Loucy (cell line): ENCODE measurements at regions not wholly inside any gene's neighbourhood (a gene's known extent, or its start where the extent isn't known, plus 50 kb on each side); places are given as distances from the start of the nearest gene placed in this dataset.

Source experiments
- H2AFZ ChIP-seq: fragments of 200-600 bp; sonication (generic); 2 replicates; pipeline ENCODE4 v1.6.0; 2016; ENCODE audit warnings: antibody characterized with exemption, mild to moderate bottlenecking, low read length, moderate library complexity
- H3F3A ChIP-seq: fragments of 200-600 bp; 2 replicates; pipeline ENCODE4 v1.6.0; 2016; ENCODE audit warnings: antibody characterized with exemption, low read depth, mild to moderate bottlenecking
- H3K27me3 ChIP-seq: fragments of 200-600 bp; sonication (generic); 2 replicates; pipeline ENCODE4 v1.6.1; 2014; ENCODE audit warnings: low read length, mild to moderate bottlenecking; ENCODE audit not compliant: insufficient read depth, poor library complexity, severe bottlenecking
- H3K36me3 ChIP-seq: fragments of 200-600 bp; sonication (generic); 2 replicates; pipeline ENCODE4 v1.6.1; 2016; ENCODE audit warnings: low read length; ENCODE audit not compliant: insufficient read depth
- H3K4me1 ChIP-seq: fragments of 200-600 bp; sonication (generic); 2 replicates; pipeline ENCODE4 v1.5.1; 2014; ENCODE audit warnings: low read length, mild to moderate bottlenecking; ENCODE audit not compliant: insufficient read depth, poor library complexity, severe bottlenecking
- H3K4me2 ChIP-seq: fragments of 200-600 bp; sonication (generic); 2 replicates; pipeline ENCODE4 v1.6.0; 2014; ENCODE audit warnings: antibody characterized with exemption, low read length, low read depth, mild to moderate bottlenecking; ENCODE audit not compliant: poor library complexity, severe bottlenecking
- H3K4me3 ChIP-seq: fragments of 200-600 bp; sonication (generic); 2 replicates; pipeline ENCODE4 v1.5.1; 2014; ENCODE audit warnings: low read length, mild to moderate bottlenecking, mixed read lengths; ENCODE audit not compliant: poor library complexity, severe bottlenecking
- H3K79me2 ChIP-seq: fragments of 200-600 bp; sonication (generic); 2 replicates; pipeline ENCODE4 v1.6.1; 2014; ENCODE audit warnings: low read length; ENCODE audit not compliant: insufficient read depth
- H3K9ac ChIP-seq: fragments of 200-600 bp; sonication (generic); 2 replicates; pipeline ENCODE4 v1.6.0; 2014; ENCODE audit warnings: mild to moderate bottlenecking, low read depth, low read length, moderate library complexity; ENCODE audit not compliant: poor library complexity, severe bottlenecking
- H3K9me2 ChIP-seq: fragments of 200-600 bp; sonication (generic); replicated peaks from 2 replicates; pipeline ENCODE4 v1.6.1; 2016; ENCODE audit warnings: low read depth, low read length, mixed read lengths
- H3K9me3 ChIP-seq: fragments of 200-600 bp; sonication (generic); 2 replicates; pipeline ENCODE4 v1.6.1; 2014; ENCODE audit warnings: mild to moderate bottlenecking, antibody characterized with exemption, low read length, low read depth; ENCODE audit not compliant: insufficient read depth
- H4K20me1 ChIP-seq: fragments of 200-600 bp; sonication (generic); 2 replicates; pipeline ENCODE4 v1.6.0; 2014; ENCODE audit warnings: antibody characterized with exemption, low read length, mild to moderate bottlenecking; ENCODE audit not compliant: insufficient read depth, poor library complexity, severe bottlenecking
- EZH2phosphoT487 ChIP-seq: fragments of 200-600 bp; IDR thresholded peaks from 2 replicates; pipeline ENCODE4 v1.6.1; 2018; ENCODE audit warnings: antibody characterized with exemption, mild to moderate bottlenecking, moderate library complexity, borderline replicate concordance
- TF ChIP-seq, protein P1 (sequence below): fragments of 200-600 bp; sonication (generic); conservative IDR thresholded peaks from 2 replicates; pipeline ENCODE4 v1.5.1; 2014; ENCODE audit warnings: mild to moderate bottlenecking, antibody characterized with exemption, low read length

DNA sequence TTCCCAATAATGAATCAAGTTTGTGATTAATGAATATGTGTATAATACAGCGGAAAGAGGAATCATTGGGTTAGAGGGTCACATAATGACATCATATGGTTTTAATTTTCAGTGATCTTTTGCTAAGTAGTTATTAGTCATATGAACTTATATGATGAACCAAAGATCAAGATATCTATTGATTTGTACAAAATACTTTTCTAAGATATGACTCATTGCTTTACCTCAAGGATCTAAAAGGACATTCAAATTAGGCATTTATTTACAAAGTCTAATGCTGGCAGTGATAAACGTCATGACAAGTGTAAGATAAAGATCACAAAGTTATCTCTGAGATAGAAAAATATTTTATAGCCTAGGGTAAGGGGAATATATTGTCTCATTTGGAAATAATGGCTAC is 417.8 kb downstream of the RPL10L start:
- Histone ChIP-seq H3K9me3 (no peaks in the 10 kb centered on the region), H2AFZ (no peak overlapping the region), H3K4me1 (peaks cover 12% of the 10 kb centered on the region), H3K27me3 (no peaks in the 10 kb centered on the region), H3K9me2 (no peaks in the 10 kb centered on the region), H3K36me3 (no peaks in the 10 kb centered on the region), H3K4me2 (no peak overlapping the region), H3K9ac (no peak overlapping the region), H4K20me1 (no peaks in the 10 kb centered on the region), H3K4me3 (no peak overlapping the region), H3F3A (no peaks in the 10 kb centered on the region), H3K79me2 (no peaks in the 10 kb centered on the region)
- TF ChIP-seq, protein P1, sequence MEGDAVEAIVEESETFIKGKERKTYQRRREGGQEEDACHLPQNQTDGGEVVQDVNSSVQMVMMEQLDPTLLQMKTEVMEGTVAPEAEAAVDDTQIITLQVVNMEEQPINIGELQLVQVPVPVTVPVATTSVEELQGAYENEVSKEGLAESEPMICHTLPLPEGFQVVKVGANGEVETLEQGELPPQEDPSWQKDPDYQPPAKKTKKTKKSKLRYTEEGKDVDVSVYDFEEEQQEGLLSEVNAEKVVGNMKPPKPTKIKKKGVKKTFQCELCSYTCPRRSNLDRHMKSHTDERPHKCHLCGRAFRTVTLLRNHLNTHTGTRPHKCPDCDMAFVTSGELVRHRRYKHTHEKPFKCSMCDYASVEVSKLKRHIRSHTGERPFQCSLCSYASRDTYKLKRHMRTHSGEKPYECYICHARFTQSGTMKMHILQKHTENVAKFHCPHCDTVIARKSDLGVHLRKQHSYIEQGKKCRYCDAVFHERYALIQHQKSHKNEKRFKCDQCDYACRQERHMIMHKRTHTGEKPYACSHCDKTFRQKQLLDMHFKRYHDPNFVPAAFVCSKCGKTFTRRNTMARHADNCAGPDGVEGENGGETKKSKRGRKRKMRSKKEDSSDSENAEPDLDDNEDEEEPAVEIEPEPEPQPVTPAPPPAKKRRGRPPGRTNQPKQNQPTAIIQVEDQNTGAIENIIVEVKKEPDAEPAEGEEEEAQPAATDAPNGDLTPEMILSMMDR: no peak
- TF ChIP-seq EZH2phosphoT487: no peak

DNA sequence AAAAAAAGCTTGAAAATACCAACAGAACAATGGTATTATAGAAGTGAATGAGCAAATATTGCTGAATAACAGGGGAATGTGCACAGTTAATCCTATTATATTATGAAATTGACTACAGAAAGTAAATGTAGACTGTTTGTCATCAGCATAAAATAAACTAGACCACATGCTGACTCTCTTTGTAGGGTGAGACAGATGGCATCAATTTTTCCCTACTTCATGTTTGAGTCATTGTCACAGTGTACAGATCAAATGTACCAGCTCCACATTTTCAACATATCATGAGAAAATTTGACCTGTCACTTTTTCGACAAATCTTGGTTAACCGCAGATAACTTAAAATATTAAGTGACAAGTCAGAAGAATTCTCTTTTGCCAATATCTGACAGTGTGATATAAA is 421.0 kb downstream of the RPL10L start:
- TF ChIP-seq, protein P1: no peak
- TF ChIP-seq EZH2phosphoT487: no peak
- no peaks in the 10 kb centered on the region for H4K20me1 ChIP-seq
- peaks cover 12% of the 10 kb centered on the region for H3K4me1 ChIP-seq
- no peaks in the 10 kb centered on the region for H3K79me2 ChIP-seq
- H3K4me3 ChIP-seq: no peak overlapping the region
- no peaks in the 10 kb centered on the region for H3K9me2 ChIP-seq
- no peaks in the 10 kb centered on the region for H3K9me3 ChIP-seq
- no peaks in the 10 kb centered on the region for H3K36me3 ChIP-seq
- no peaks in the 10 kb centered on the region for H3F3A ChIP-seq
- no peak overlapping the region for H2AFZ ChIP-seq
- no peaks in the 10 kb centered on the region for H3K27me3 ChIP-seq
- no peak overlapping the region for H3K4me2 ChIP-seq
- H3K9ac ChIP-seq: no peak overlapping the region

DNA sequence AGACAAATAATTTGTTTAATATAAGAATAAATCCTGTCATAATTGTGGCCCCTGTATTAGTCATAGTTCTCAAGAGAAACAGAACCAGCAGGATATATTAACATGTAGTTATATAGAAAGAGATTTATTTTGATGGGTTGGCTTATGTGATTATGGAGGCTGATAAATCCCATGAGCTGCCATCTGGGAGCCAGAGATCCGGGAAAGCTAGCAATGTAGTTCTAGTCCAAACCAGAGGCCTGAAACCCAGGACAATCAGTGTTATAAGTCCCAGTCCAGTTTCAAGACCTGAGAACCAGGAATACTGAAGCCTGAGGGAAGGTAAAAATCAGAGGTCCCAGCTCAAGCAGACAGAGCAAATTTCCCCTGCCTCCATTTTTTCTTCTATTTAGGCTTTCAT is 435.8 kb downstream of the RPL10L start:
- no peaks in the 10 kb centered on the region for H3K79me2 ChIP-seq
- H2AFZ ChIP-seq: no peak overlapping the region
- no peak overlapping the region for H3K9ac ChIP-seq
- no peak for TF ChIP-seq EZH2phosphoT487
- TF ChIP-seq, protein P1: no peak
- H3K36me3 ChIP-seq: no peaks in the 10 kb centered on the region
- no peaks in the 10 kb centered on the region for H3K4me1 ChIP-seq
- no peak overlapping the region for H3K4me2 ChIP-seq
- no peaks in the 10 kb centered on the region for H3K9me2 ChIP-seq
- H3K9me3 ChIP-seq: no peaks in the 10 kb centered on the region
- H3K4me3 ChIP-seq: no peak overlapping the region
- no peaks in the 10 kb centered on the region for H3F3A ChIP-seq
- no peaks in the 10 kb centered on the region for H3K27me3 ChIP-seq
- H4K20me1 ChIP-seq: no peaks in the 10 kb centered on the region
